H1 (cell line): ENCODE measurements at regions not wholly inside any gene's neighbourhood (a gene's known extent, or its start where the extent isn't known, plus 50 kb on each side); places are given as distances from the start of the nearest gene placed in this dataset.

ENCODE experiments used
- BRCA1 ChIP-seq: IDR thresholded peaks from 2 replicates; pipeline ENCODE4 v1.6.1; 2012; ENCODE audit warnings: low read depth, low read length, improper control_type of control experiment
- CBX5 ChIP-seq: fragments of 300-800, 300-1000 bp; sonication (generic); IDR thresholded peaks from 2 replicates; pipeline ENCODE4 v1.7.1; 2016; ENCODE audit warnings: antibody characterized with exemption, low read length, low read depth
- CEBPB ChIP-seq: IDR thresholded peaks from 2 replicates; pipeline ENCODE4 v1.6.1; 2012; ENCODE audit warnings: low read depth, low read length
- CHD1 ChIP-seq: IDR thresholded peaks from 2 replicates; pipeline ENCODE4 v1.6.1; 2012; ENCODE audit warnings: low read depth, low read length, improper control_type of control experiment
- CREB1 ChIP-seq: IDR thresholded peaks from 2 replicates; pipeline ENCODE4 v1.6.1; 2012; ENCODE audit warnings: inconsistent platforms
- RFX5 ChIP-seq: IDR thresholded peaks from 2 replicates; pipeline ENCODE4 v1.6.1; 2011; ENCODE audit warnings: low read depth, low read length, improper control_type of control experiment, borderline replicate concordance
- SP1 ChIP-seq: IDR thresholded peaks from 2 replicates; pipeline ENCODE4 v1.6.1; 2011; ENCODE audit warnings: low read depth, low read length
- SRF ChIP-seq: IDR thresholded peaks from 2 replicates; pipeline ENCODE4 v1.6.1; 2011; ENCODE audit warnings: mild to moderate bottlenecking, low read depth, low read length, moderate library complexity
- TAF1 ChIP-seq: IDR thresholded peaks from 2 replicates; pipeline ENCODE4 v1.6.1; 2011; ENCODE audit warnings: mild to moderate bottlenecking, low read depth, low read length
- TCF12 ChIP-seq: IDR thresholded peaks from 2 replicates; pipeline ENCODE4 v1.6.1; 2011; ENCODE audit warnings: low read depth, mild to moderate bottlenecking, low read length
- TF ChIP-seq, protein P1 (sequence below): fragments of 300-600 bp; sonication (generic); IDR thresholded peaks from 2 replicates; pipeline ENCODE4 v1.7.1; 2012; ENCODE audit warnings: low read length, moderate library complexity, mild to moderate bottlenecking, inconsistent platforms; ENCODE audit not compliant: insufficient replicate concordance
- TF ChIP-seq, protein P2 (sequence below): IDR thresholded peaks from 2 replicates; pipeline ENCODE4 v1.6.1; 2012; ENCODE audit warnings: inconsistent platforms
- TF ChIP-seq, protein P3 (sequence below): IDR thresholded peaks from 2 replicates; pipeline ENCODE4 v1.6.1; 2011; ENCODE audit warnings: low read depth, mild to moderate bottlenecking, low read length; ENCODE audit not compliant: insufficient read depth

DNA sequence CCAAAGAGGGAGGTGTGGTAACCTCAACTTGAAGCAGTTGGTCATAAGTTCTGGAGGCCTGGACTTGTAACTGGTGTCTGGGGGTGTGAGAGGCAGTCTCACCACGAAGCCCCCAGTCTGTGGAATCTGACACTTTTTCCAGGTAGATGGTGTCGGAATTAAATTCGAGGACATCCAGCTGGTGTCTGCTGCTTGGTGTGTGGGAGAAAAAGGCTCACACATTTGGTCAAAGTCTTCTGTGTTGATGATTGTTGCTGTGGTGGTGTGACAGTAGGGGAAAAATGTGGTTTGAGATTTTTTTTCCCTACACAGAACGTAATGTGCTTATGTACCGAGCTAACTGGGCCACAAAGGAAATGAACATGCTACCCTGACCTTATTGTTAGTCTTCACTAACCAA is 251.9 kb downstream of the MAT2B start (continued):
- TF ChIP-seq, protein P1, sequence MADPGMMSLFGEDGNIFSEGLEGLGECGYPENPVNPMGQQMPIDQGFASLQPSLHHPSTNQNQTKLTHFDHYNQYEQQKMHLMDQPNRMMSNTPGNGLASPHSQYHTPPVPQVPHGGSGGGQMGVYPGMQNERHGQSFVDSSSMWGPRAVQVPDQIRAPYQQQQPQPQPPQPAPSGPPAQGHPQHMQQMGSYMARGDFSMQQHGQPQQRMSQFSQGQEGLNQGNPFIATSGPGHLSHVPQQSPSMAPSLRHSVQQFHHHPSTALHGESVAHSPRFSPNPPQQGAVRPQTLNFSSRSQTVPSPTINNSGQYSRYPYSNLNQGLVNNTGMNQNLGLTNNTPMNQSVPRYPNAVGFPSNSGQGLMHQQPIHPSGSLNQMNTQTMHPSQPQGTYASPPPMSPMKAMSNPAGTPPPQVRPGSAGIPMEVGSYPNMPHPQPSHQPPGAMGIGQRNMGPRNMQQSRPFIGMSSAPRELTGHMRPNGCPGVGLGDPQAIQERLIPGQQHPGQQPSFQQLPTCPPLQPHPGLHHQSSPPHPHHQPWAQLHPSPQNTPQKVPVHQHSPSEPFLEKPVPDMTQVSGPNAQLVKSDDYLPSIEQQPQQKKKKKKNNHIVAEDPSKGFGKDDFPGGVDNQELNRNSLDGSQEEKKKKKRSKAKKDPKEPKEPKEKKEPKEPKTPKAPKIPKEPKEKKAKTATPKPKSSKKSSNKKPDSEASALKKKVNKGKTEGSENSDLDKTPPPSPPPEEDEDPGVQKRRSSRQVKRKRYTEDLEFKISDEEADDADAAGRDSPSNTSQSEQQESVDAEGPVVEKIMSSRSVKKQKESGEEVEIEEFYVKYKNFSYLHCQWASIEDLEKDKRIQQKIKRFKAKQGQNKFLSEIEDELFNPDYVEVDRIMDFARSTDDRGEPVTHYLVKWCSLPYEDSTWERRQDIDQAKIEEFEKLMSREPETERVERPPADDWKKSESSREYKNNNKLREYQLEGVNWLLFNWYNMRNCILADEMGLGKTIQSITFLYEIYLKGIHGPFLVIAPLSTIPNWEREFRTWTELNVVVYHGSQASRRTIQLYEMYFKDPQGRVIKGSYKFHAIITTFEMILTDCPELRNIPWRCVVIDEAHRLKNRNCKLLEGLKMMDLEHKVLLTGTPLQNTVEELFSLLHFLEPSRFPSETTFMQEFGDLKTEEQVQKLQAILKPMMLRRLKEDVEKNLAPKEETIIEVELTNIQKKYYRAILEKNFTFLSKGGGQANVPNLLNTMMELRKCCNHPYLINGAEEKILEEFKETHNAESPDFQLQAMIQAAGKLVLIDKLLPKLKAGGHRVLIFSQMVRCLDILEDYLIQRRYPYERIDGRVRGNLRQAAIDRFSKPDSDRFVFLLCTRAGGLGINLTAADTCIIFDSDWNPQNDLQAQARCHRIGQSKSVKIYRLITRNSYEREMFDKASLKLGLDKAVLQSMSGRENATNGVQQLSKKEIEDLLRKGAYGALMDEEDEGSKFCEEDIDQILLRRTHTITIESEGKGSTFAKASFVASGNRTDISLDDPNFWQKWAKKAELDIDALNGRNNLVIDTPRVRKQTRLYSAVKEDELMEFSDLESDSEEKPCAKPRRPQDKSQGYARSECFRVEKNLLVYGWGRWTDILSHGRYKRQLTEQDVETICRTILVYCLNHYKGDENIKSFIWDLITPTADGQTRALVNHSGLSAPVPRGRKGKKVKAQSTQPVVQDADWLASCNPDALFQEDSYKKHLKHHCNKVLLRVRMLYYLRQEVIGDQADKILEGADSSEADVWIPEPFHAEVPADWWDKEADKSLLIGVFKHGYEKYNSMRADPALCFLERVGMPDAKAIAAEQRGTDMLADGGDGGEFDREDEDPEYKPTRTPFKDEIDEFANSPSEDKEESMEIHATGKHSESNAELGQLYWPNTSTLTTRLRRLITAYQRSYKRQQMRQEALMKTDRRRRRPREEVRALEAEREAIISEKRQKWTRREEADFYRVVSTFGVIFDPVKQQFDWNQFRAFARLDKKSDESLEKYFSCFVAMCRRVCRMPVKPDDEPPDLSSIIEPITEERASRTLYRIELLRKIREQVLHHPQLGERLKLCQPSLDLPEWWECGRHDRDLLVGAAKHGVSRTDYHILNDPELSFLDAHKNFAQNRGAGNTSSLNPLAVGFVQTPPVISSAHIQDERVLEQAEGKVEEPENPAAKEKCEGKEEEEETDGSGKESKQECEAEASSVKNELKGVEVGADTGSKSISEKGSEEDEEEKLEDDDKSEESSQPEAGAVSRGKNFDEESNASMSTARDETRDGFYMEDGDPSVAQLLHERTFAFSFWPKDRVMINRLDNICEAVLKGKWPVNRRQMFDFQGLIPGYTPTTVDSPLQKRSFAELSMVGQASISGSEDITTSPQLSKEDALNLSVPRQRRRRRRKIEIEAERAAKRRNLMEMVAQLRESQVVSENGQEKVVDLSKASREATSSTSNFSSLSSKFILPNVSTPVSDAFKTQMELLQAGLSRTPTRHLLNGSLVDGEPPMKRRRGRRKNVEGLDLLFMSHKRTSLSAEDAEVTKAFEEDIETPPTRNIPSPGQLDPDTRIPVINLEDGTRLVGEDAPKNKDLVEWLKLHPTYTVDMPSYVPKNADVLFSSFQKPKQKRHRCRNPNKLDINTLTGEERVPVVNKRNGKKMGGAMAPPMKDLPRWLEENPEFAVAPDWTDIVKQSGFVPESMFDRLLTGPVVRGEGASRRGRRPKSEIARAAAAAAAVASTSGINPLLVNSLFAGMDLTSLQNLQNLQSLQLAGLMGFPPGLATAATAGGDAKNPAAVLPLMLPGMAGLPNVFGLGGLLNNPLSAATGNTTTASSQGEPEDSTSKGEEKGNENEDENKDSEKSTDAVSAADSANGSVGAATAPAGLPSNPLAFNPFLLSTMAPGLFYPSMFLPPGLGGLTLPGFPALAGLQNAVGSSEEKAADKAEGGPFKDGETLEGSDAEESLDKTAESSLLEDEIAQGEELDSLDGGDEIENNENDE, result no peak
- no peak for TF ChIP-seq RFX5
- TF ChIP-seq, protein P2, sequence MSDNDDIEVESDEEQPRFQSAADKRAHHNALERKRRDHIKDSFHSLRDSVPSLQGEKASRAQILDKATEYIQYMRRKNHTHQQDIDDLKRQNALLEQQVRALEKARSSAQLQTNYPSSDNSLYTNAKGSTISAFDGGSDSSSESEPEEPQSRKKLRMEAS, result no peak
- TF ChIP-seq CEBPB, result no peak
- TF ChIP-seq CBX5, result no peak
- TF ChIP-seq TCF12, result no peak
- TF ChIP-seq SP1, result no peak
- no peak for TF ChIP-seq BRCA1
- no peak for TF ChIP-seq SRF
- TF ChIP-seq, protein P3, sequence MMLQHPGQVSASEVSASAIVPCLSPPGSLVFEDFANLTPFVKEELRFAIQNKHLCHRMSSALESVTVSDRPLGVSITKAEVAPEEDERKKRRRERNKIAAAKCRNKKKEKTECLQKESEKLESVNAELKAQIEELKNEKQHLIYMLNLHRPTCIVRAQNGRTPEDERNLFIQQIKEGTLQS, result no peak
- TF ChIP-seq TAF1, result no peak
- TF ChIP-seq CHD1, result no peak
- TF ChIP-seq CREB1, result no peak
